ENCODE measurements at regions not wholly inside any gene's neighbourhood (a gene's known extent, or its start where the extent isn't known, plus 50 kb on each side); places are given as distances from the start of the nearest gene placed in this dataset.

DNA sequence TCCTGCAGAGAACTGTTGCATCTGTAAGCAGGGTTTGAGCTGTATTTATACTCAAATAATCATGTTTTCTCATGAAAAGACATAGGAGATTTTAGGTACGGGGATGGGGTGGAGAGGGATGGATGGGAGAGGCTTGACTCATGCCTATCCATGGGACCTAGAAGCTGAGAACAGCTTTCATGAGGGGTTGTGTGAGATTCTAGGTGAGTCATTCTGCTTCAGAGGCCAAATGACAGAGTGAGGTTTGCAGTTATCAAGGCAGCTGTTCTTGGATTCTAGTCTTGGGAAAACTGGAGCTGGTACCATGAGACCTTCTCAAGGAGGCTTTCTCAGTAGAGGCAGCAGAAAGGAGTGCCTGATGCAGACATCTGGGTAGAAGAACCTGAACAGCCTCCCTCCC, 746.9 kb downstream of the TYW1 start:
- TF ChIP-seq CTCF (IDR thresholded peaks at IDR 0.05 in 4 of 5, conservative IDR thresholded peaks at IDR 0.05 in 1 of 5) (no peak), POLR2A (IDR thresholded peaks at IDR 0.05) (no peak)

Data from gastrocnemius medialis (tissue), 4 donors.